Activated naive CD8-positive, alpha-beta T cell treated with anti-CD3 and anti-CD28 coated beads, Interleukin-2, amount 10 ng/mL, durations not matched to agents 7 days and 5 days (primary cell): ENCODE measurements at regions not wholly inside any gene's neighbourhood (a gene's known extent, or its start where the extent isn't known, plus 50 kb on each side); places are given as distances from the start of the nearest gene placed in this dataset.

Source experiments
- ATAC-seq: fragments of 150-1000 bp; cut with Tn5 transposase; one replicate; pipeline ENCODE4 v1.10.0; 2021; ENCODE audit warnings: low read depth, moderate library complexity
- POLR2A ChIA-PET: fragments of 350-600 bp; sonication (Branson Sonifier 250); formaldehyde crosslinking; loops from one replicate; lab custom pipeline; 2021; ENCODE audit warnings: antibody characterized with exemption; lab: Charles Lee
- DNase-seq: peaks from one replicate; pipeline ENCODE4 v3.0.0; 2021
- H3K27ac Mint-ChIP-seq: one replicate; pipeline ENCODE4 v1.8.0; 2022; ENCODE audit warnings: mild to moderate bottlenecking, mixed read lengths
- H3K27me3 Mint-ChIP-seq: one replicate; pipeline ENCODE4 v1.8.0; 2022; ENCODE audit warnings: mild to moderate bottlenecking, moderate library complexity, mixed read lengths
- H3K36me3 Mint-ChIP-seq: one replicate; pipeline ENCODE4 v1.8.0; 2021; ENCODE audit warnings: mild to moderate bottlenecking, mixed read lengths
- H3K4me1 Mint-ChIP-seq: one replicate; pipeline ENCODE4 v1.8.0; 2021; ENCODE audit warnings: mixed read lengths
- H3K4me3 Mint-ChIP-seq: one replicate; pipeline ENCODE4 v1.8.0; 2022; ENCODE audit warnings: mild to moderate bottlenecking, moderate library complexity, mixed read lengths
- H3K9me3 Mint-ChIP-seq: one replicate; pipeline ENCODE4 v1.8.0; 2021; ENCODE audit warnings: mixed read lengths

- no peak overlapping the region for H3K4me3 Mint-ChIP-seq
- peaks cover 5% of the 10 kb centered on the region for H3K9me3 Mint-ChIP-seq
- DNase-seq (no peak), ATAC-seq (no peak)
- POLR2A ChIA-PET: no interaction called here
- H3K27me3 Mint-ChIP-seq: peaks cover 3% of the 10 kb centered on the region
- no peaks in the 10 kb centered on the region for H3K36me3 Mint-ChIP-seq
- no peak overlapping the region for H3K27ac Mint-ChIP-seq
- no peaks in the 10 kb centered on the region for H3K4me1 Mint-ChIP-seq
Observed at GRCh38 chr19:29422486-29423085, 103.2 kb upstream of the VSTM2B start.

- no peak overlapping the region for H3K4me3 Mint-ChIP-seq
- DNase-seq (no peak), ATAC-seq (no peak)
- no peaks in the 10 kb centered on the region for H3K4me1 Mint-ChIP-seq
- POLR2A ChIA-PET: no interaction called here
- peaks cover 3% of the 10 kb centered on the region for H3K27me3 Mint-ChIP-seq
- no peak overlapping the region for H3K27ac Mint-ChIP-seq
- H3K9me3 Mint-ChIP-seq: no peaks in the 10 kb centered on the region
- H3K36me3 Mint-ChIP-seq: no peaks in the 10 kb centered on the region
Observed at GRCh38 chr19:29428071-29428470, 97.7 kb upstream of the VSTM2B start.

GRCh38 chr19:29429021-29429420, 96.8 kb upstream of the VSTM2B start:
- Mint-ChIP-seq H3K4me3 (no peak overlapping the region), H3K27me3 (no peaks in the 10 kb centered on the region), H3K36me3 (no peaks in the 10 kb centered on the region), H3K27ac (no peak overlapping the region), H3K9me3 (no peaks in the 10 kb centered on the region), H3K4me1 (no peaks in the 10 kb centered on the region)
- DNase-seq (no peak), ATAC-seq (no peak)
- POLR2A ChIA-PET: no interaction called here

GRCh38 chr19:29429581-29429980, 96.2 kb upstream of the VSTM2B start:
- DNase-seq (no peak), ATAC-seq (no peak)
- H3K27ac Mint-ChIP-seq: no peak overlapping the region
- H3K4me3 Mint-ChIP-seq: no peak overlapping the region
- no peaks in the 10 kb centered on the region for H3K4me1 Mint-ChIP-seq
- no peaks in the 10 kb centered on the region for H3K36me3 Mint-ChIP-seq
- H3K9me3 Mint-ChIP-seq: no peaks in the 10 kb centered on the region
- POLR2A ChIA-PET: no interaction called here
- H3K27me3 Mint-ChIP-seq: no peaks in the 10 kb centered on the region

- H3K9me3 Mint-ChIP-seq: no peaks in the 10 kb centered on the region
- no peaks in the 10 kb centered on the region for H3K27me3 Mint-ChIP-seq
- H3K36me3 Mint-ChIP-seq: no peaks in the 10 kb centered on the region
- H3K27ac Mint-ChIP-seq: no peak overlapping the region
- DNase-seq (no peak), ATAC-seq (no peak)
- no peak overlapping the region for H3K4me3 Mint-ChIP-seq
- no peaks in the 10 kb centered on the region for H3K4me1 Mint-ChIP-seq
- POLR2A ChIA-PET: no interaction called here
Observed at GRCh38 chr19:29431332-29431731, 94.5 kb upstream of the VSTM2B start.

GRCh38 chr19:29432677-29433076, 93.1 kb upstream of the VSTM2B start:
- POLR2A ChIA-PET: no interaction called here
- no peaks in the 10 kb centered on the region for H3K4me1 Mint-ChIP-seq
- H3K4me3 Mint-ChIP-seq: no peak overlapping the region
- H3K9me3 Mint-ChIP-seq: no peaks in the 10 kb centered on the region
- no peaks in the 10 kb centered on the region for H3K36me3 Mint-ChIP-seq
- H3K27me3 Mint-ChIP-seq: no peaks in the 10 kb centered on the region
- H3K27ac Mint-ChIP-seq: no peak overlapping the region
- ATAC-seq (no peak), DNase-seq (no peak)

GRCh38 chr19:29436591-29437103, 89.1 kb upstream of the VSTM2B start:
- DNase-seq: no peak
- Mint-ChIP-seq H3K27me3 (no peaks in the 10 kb centered on the region), H3K27ac (no peak overlapping the region), H3K36me3 (no peaks in the 10 kb centered on the region), H3K4me3 (no peak overlapping the region), H3K9me3 (no peaks in the 10 kb centered on the region), H3K4me1 (no peaks in the 10 kb centered on the region)
- POLR2A ChIA-PET: no interaction called here
- no peak for ATAC-seq

- no peaks in the 10 kb centered on the region for H3K36me3 Mint-ChIP-seq
Observed at GRCh38 chr19:29439021-29439420, 86.8 kb upstream of the VSTM2B start.

GRCh38 chr19:29439688-29440550, 85.9 kb upstream of the VSTM2B start:
- Mint-ChIP-seq H3K27ac (no peak overlapping the region), H3K9me3 (no peaks in the 10 kb centered on the region), H3K4me3 (no peak overlapping the region), H3K4me1 (no peaks in the 10 kb centered on the region), H3K27me3 (no peaks in the 10 kb centered on the region), H3K36me3 (no peaks in the 10 kb centered on the region)
- DNase-seq (no peak), ATAC-seq (no peak)
- POLR2A ChIA-PET: no interaction called here

More at GRCh38 chr19:29439021-29439420, 86.8 kb upstream of the VSTM2B start:
- Mint-ChIP-seq H3K9me3 (no peaks in the 10 kb centered on the region), H3K27ac (no peak overlapping the region), H3K27me3 (no peaks in the 10 kb centered on the region), H3K4me3 (no peak overlapping the region), H3K4me1 (no peaks in the 10 kb centered on the region)
- ATAC-seq (no peak), DNase-seq (no peak)
- POLR2A ChIA-PET: no interaction called here

- ATAC-seq (no peak), DNase-seq (no peak)
- H3K9me3 Mint-ChIP-seq: no peaks in the 10 kb centered on the region
- H3K4me1 Mint-ChIP-seq: no peaks in the 10 kb centered on the region
- no peaks in the 10 kb centered on the region for H3K36me3 Mint-ChIP-seq
- no peak overlapping the region for H3K27ac Mint-ChIP-seq
- H3K27me3 Mint-ChIP-seq: no peaks in the 10 kb centered on the region
- POLR2A ChIA-PET: no interaction called here
- no peak overlapping the region for H3K4me3 Mint-ChIP-seq
Observed at GRCh38 chr19:29442094-29442493, 83.7 kb upstream of the VSTM2B start.

- Mint-ChIP-seq H3K27me3 (no peaks in the 10 kb centered on the region), H3K4me3 (no peak overlapping the region), H3K9me3 (no peaks in the 10 kb centered on the region), H3K4me1 (no peaks in the 10 kb centered on the region), H3K27ac (no peak overlapping the region), H3K36me3 (no peaks in the 10 kb centered on the region)
- DNase-seq (no peak), ATAC-seq (no peak)
- POLR2A ChIA-PET: no interaction called here
Observed at GRCh38 chr19:29442910-29443309, 82.9 kb upstream of the VSTM2B start.

- H3K4me3 Mint-ChIP-seq: no peak overlapping the region
- H3K4me1 Mint-ChIP-seq: no peaks in the 10 kb centered on the region
- H3K36me3 Mint-ChIP-seq: no peaks in the 10 kb centered on the region
- POLR2A ChIA-PET: no interaction called here
- ATAC-seq: no peak
- no peaks in the 10 kb centered on the region for H3K9me3 Mint-ChIP-seq
- H3K27ac Mint-ChIP-seq: no peak overlapping the region
- DNase-seq: no peak
- H3K27me3 Mint-ChIP-seq: no peaks in the 10 kb centered on the region
Observed at GRCh38 chr19:29445246-29445645, 80.5 kb upstream of the VSTM2B start.

GRCh38 chr19:29446361-29446760, 79.4 kb upstream of the VSTM2B start:
- Mint-ChIP-seq H3K4me1 (no peaks in the 10 kb centered on the region), H3K27me3 (no peaks in the 10 kb centered on the region), H3K27ac (no peak overlapping the region), H3K36me3 (no peaks in the 10 kb centered on the region), H3K4me3 (no peak overlapping the region), H3K9me3 (no peaks in the 10 kb centered on the region)
- no peak for DNase-seq
- POLR2A ChIA-PET: no interaction called here
- ATAC-seq: no peak

GRCh38 chr19:29448046-29448445, 77.7 kb upstream of the VSTM2B start:
- ATAC-seq: no peak
- Mint-ChIP-seq H3K4me3 (no peak overlapping the region), H3K27ac (no peak overlapping the region), H3K27me3 (peaks cover 3% of the 10 kb centered on the region), H3K4me1 (no peaks in the 10 kb centered on the region), H3K36me3 (no peaks in the 10 kb centered on the region), H3K9me3 (no peaks in the 10 kb centered on the region)
- POLR2A ChIA-PET: no interaction called here
- no peak for DNase-seq
